Uterus (tissue), 3 donors: ENCODE measurements at regions not wholly inside any gene's neighbourhood (a gene's known extent, or its start where the extent isn't known, plus 50 kb on each side); places are given as distances from the start of the nearest gene placed in this dataset.
"Not testable (repeated sequence)": the region's sequence is repeated elsewhere in the genome, so short reads cannot be mapped to it uniquely, and the experiment has no call there.

Experiments used
- DNase-seq, 2 donors: peaks; one replicate each; pipeline ENCODE4 v3.0.0-alpha.2; 2019 to 2020
- H3K27ac ChIP-seq, 2 donors: fragments of 200-600 bp; sonication (generic); 1 replicate in 1 of 2; 2 replicates in 1 of 2; pipeline ENCODE4 v1.5.1; 2016 to 2018
- H3K27me3 ChIP-seq, 2 donors: fragments of 200-600 bp; sonication (generic); one replicate each; pipeline ENCODE4 v1.5.1; 2018 to 2019; ENCODE audit warnings: control low read depth in 1 of 2
- H3K36me3 ChIP-seq, 2 donors: fragments of 200-600 bp; sonication (generic); one replicate each; pipeline ENCODE4 v1.5.1; 2019; ENCODE audit warnings: control low read depth in 1 of 2
- H3K4me1 ChIP-seq, 2 donors: fragments of 200-600 bp; sonication (generic); one replicate each; pipeline ENCODE4 v1.5.1; 2018 to 2019; ENCODE audit warnings: control low read depth in 1 of 2
- H3K4me3 ChIP-seq, 2 donors: fragments of 200-600 bp; sonication (generic); 1 replicate in 1 of 2; 2 replicates in 1 of 2; pipeline ENCODE4 v1.5.1; 2018 to 2019; ENCODE audit warnings: mild to moderate bottlenecking in 1 of 2
- H3K9me3 ChIP-seq, 2 donors: fragments of 200-600 bp; sonication (generic); one replicate each; pipeline ENCODE4 v1.5.1; 2019; ENCODE audit warnings: control low read depth in 1 of 2
- POLR2A ChIP-seq, 2 donors: fragments of 450-650 bp; IDR thresholded peaks; one replicate each; pipeline ENCODE4 v1.6.1; 2016; ENCODE audit warnings: antibody characterized with exemption in 2 of 2, mild to moderate bottlenecking in 1 of 2, moderate library complexity in 1 of 2
- intact Hi-C: fragments of 100-400 bp; cut with DNase I; formaldehyde crosslinking; loops from one replicate; pipeline ENCODE4 v1.15.1; 2023; ENCODE audit warnings: low total_unique reads
- TF ChIP-seq, protein P1 (sequence below), 4 experiments: fragments of 200-600 bp in 2 of 4; fragments of 450-650 bp in 2 of 4; sonication (generic) in 2 of 4; IDR thresholded peaks; one replicate each; pipeline ENCODE4 v1.5.1; 2016 to 2019; ENCODE audit warnings: antibody characterized with exemption in 4 of 4, mild to moderate bottlenecking in 2 of 4, moderate library complexity in 1 of 4
- donor health status: DM: yes; HTN: yes; CAD: no.

DNA sequence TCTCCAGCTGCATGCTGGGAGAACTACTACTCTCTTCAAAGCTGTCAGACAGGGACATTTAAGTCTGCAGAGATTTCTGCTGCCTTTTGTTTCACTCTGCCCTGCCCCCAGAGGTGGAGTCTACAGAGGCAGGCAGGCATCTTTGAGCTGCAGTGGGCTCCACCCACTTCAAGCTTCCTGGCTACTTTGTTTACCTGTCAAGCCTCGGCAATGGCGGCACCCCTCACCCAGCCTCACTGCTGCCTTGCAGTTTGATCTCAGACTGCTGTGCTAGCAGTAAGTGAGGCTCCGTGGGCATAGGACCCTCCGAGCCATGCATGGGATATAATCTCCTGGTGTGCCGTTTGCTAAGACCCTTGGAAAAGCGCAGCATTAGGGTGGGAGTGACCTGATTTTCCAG, 61.7 kb downstream of the DMRTA1 start:
- H3K36me3 ChIP-seq, H3K4me3 ChIP-seq, H3K9me3 ChIP-seq, DNase-seq, H3K27ac ChIP-seq, intact Hi-C loops, H3K27me3 ChIP-seq, H3K4me1 ChIP-seq: not testable (repeated sequence)

DNA sequence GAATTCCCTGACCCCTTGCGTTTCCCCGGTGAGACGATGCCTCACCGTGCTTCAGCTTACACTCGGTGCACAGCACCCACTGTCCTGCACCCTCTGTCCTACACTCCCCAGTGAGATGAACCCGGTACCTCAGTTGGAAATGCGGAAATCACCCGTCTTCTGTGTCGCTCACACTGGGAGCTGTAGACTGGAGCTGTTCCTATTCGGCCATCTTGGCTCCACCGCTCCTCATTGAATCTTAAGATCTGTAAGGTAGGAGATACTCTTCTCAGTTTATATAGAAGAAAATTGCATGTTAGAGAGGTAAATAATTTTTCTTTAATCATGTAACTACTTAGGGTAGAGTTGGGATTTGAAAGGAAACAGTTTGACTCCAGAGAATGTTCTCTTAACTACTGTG, 62.2 kb downstream of the DMRTA1 start:
- intact Hi-C loops = no loop called here

DNA sequence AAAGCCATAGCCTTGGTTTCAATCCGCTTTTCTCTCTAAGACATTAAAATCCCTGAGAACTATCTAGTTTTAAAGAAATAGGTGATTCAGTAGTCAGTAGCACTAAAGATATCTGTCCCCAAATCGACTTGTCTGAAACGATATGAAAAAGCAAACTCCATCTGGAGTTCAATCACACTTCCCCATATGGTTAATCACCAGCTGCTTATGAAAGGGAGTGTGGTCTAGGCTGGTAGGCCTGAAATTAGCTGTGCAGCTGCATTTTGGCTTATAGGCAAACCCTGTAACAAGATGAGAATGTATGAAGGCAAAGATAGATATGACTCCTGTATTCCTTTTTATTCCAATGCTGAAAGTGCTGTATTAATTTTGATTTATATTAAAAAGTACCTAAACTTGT, 65.9 kb downstream of the DMRTA1 start:
- H3K27ac ChIP-seq = no peak overlapping the region
- intact Hi-C loops = no loop called here
- H3K27me3 ChIP-seq = no peaks in the 10 kb centered on the region
- TF ChIP-seq, protein P1, sequence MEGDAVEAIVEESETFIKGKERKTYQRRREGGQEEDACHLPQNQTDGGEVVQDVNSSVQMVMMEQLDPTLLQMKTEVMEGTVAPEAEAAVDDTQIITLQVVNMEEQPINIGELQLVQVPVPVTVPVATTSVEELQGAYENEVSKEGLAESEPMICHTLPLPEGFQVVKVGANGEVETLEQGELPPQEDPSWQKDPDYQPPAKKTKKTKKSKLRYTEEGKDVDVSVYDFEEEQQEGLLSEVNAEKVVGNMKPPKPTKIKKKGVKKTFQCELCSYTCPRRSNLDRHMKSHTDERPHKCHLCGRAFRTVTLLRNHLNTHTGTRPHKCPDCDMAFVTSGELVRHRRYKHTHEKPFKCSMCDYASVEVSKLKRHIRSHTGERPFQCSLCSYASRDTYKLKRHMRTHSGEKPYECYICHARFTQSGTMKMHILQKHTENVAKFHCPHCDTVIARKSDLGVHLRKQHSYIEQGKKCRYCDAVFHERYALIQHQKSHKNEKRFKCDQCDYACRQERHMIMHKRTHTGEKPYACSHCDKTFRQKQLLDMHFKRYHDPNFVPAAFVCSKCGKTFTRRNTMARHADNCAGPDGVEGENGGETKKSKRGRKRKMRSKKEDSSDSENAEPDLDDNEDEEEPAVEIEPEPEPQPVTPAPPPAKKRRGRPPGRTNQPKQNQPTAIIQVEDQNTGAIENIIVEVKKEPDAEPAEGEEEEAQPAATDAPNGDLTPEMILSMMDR (IDR thresholded peaks at IDR 0.05) = no peak
- no peak for TF ChIP-seq POLR2A (IDR thresholded peaks at IDR 0.05)
- H3K36me3 ChIP-seq = no peaks in the 10 kb centered on the region
- no peak overlapping the region for H3K4me3 ChIP-seq
- H3K9me3 ChIP-seq = no peaks in the 10 kb centered on the region
- no peak for DNase-seq
- H3K4me1 ChIP-seq = no peaks in the 10 kb centered on the region

More for the DNA sequence above, 62.2 kb downstream of the DMRTA1 start:
- DNase-seq = no peak
- Histone ChIP-seq H3K9me3 (no peaks in the 10 kb centered on the region), H3K27me3 (no peaks in the 10 kb centered on the region), H3K27ac (no peak overlapping the region), H3K4me3 (no peak overlapping the region), H3K4me1 (no peaks in the 10 kb centered on the region), H3K36me3 (no peaks in the 10 kb centered on the region)
- no peak for TF ChIP-seq POLR2A (IDR thresholded peaks at IDR 0.05)
- TF ChIP-seq, protein P1 (IDR thresholded peaks at IDR 0.05) = no peak

DNA sequence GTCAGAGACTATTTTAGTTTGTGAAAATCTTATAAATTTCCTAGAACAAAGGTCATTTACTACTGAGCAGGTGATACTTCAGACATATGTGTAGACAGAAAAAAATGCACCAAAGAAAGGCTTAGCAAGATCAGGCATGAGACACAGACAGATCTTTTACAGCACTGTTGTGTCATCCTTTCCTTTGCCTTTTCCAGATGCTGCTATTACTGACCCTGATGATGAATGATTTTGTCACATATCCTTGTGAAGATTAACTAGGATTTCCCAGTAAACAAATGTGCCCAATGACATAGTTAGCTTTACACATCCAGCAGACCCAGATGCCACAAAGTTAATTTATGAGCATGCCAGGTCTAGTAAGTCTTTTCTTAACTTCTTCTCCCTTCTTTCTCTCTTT, 68.2 kb downstream of the DMRTA1 start:
- intact Hi-C loops = no loop called here

DNA sequence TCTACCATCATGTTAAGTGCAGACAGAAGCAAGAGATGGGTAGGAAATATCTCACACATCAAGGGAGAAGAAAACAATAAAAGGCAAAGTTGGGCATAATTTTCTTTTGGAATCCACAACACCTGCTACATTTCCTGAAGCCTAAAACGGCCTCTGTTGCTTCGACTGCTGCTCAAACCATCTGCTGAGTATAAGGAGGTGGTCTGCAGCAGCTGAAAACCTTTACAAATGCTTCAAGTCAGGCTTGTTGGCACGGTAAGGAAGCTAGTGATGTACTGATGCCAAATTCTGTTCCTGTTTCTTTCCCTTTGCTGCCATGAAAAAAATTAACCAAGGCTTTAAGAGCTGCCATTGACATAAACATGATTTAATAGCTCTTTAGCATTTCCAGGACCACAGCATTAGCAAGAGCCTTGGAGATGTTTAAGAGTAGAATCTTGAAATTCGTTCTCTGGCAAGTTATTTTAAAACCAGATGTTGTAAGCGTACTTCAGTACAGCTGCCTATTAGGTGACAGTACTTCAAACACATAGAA, 75.6 kb downstream of the DMRTA1 start:
- Histone ChIP-seq H3K27me3 (no peaks in the 10 kb centered on the region), H3K4me3 (no peak overlapping the region), H3K9me3 (no peaks in the 10 kb centered on the region), H3K27ac (no peak overlapping the region), H3K4me1 (no peaks in the 10 kb centered on the region), H3K36me3 (no peaks in the 10 kb centered on the region)
- TF ChIP-seq POLR2A (IDR thresholded peaks at IDR 0.05) = no peak
- TF ChIP-seq, protein P1 (IDR thresholded peaks at IDR 0.05) = no peak
- no peak for DNase-seq
- intact Hi-C loops = no loop called here

More for the DNA sequence above, 68.2 kb downstream of the DMRTA1 start:
- Histone ChIP-seq H3K27me3 (no peaks in the 10 kb centered on the region), H3K36me3 (no peaks in the 10 kb centered on the region), H3K27ac (no peak overlapping the region), H3K4me3 (no peak overlapping the region), H3K9me3 (no peaks in the 10 kb centered on the region), H3K4me1 (no peaks in the 10 kb centered on the region)
- no peak for DNase-seq
- TF ChIP-seq POLR2A (IDR thresholded peaks at IDR 0.05) = no peak
- TF ChIP-seq, protein P1 (IDR thresholded peaks at IDR 0.05) = no peak

DNA sequence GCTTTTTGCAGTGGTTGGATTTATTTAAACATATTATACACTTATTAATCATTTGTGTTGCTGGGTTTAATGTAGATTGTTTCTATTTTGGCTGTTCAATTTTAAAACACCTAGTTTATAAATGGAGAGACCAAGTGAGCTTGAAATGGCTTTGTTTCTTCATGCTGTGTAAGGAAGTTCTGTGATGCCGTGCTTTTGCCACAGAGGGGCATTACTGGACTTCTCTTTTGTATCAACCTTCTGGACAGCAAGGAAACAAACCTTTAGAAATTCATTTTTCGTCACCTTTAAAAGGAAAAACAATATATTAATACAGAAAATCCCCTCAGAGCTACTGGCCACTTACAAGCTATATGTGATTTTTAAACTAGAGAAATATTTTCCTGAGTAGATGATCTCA, 81.9 kb downstream of the DMRTA1 start:
- no peak overlapping the region for H3K4me3 ChIP-seq
- no peak for DNase-seq
- intact Hi-C loops = no loop called here

More for the DNA sequence above, 81.9 kb downstream of the DMRTA1 start:
- no peaks in the 10 kb centered on the region for H3K9me3 ChIP-seq
- H3K27me3 ChIP-seq = no peaks in the 10 kb centered on the region
- TF ChIP-seq POLR2A (IDR thresholded peaks at IDR 0.05) = no peak
- TF ChIP-seq, protein P1 (IDR thresholded peaks at IDR 0.05) = no peak
- H3K27ac ChIP-seq = no peak overlapping the region
- H3K4me1 ChIP-seq = no peaks in the 10 kb centered on the region
- no peaks in the 10 kb centered on the region for H3K36me3 ChIP-seq
